Endothelial cell of umbilical vein (primary cell): ENCODE measurements at regions not wholly inside any gene's neighbourhood (a gene's known extent, or its start where the extent isn't known, plus 50 kb on each side); places are given as distances from the start of the nearest gene placed in this dataset.

Experiments used
- BruUV-seq: library from RNA; stranded (reverse); fragments of 400-500 nt; replicated peaks from 2 replicates; lab custom pipeline; 2021; lab: Mats Ljungman, UMichigan
- CTCF ChIA-PET: fragments of 300-600, 350-600 bp; sonication (Branson Sonifier 250); formaldehyde crosslinking; loops from one replicate; lab custom pipeline; 2021; ENCODE audit warnings: antibody characterized with exemption, inconsistent platforms; lab: Charles Lee
- POLR2A ChIA-PET: fragments of 300-600, 350-600 bp; sonication (Branson Sonifier 250); formaldehyde crosslinking; loops from one replicate; lab custom pipeline; 2021; ENCODE audit warnings: antibody characterized with exemption, inconsistent platforms; lab: Charles Lee
- DNase-seq: peaks from one replicate; pipeline ENCODE4 v3.0.0-alpha.2; 2011; ENCODE audit warnings: low read depth, low spot score
- FAIRE-seq: peaks from 2 replicates; lab custom pipeline; 2011; peaks lifted over from hg19 to GRCh38; lab: Jason Lieb, UNC
- H2AFZ ChIP-seq: 2 replicates; pipeline ENCODE4 v1.6.0; 2012; ENCODE audit warnings: low read depth, low read length, control low read depth, inconsistent platforms
- H3K27ac ChIP-seq: 2 replicates; pipeline ENCODE4 v1.5.1; 2011; ENCODE audit warnings: low read depth, mild to moderate bottlenecking, control low read depth, low read length, moderate library complexity; ENCODE audit not compliant: insufficient read depth
- H3K27me3 ChIP-seq, 2 experiments: 2 replicates each; pipeline versions ENCODE4 v1.6.0 to v1.6.1; 2011; ENCODE audit warnings: low read length in 2 of 2, mixed read lengths in 1 of 2; ENCODE audit not compliant: control insufficient read depth in 2 of 2, insufficient read depth in 2 of 2
- H3K36me3 ChIP-seq, 2 experiments: 2 replicates in 1 of 2; 3 replicates in 1 of 2; pipeline ENCODE4 v1.5.1; 2011; ENCODE audit warnings: low read length in 2 of 2, mild to moderate bottlenecking in 1 of 2, moderate library complexity in 1 of 2; ENCODE audit not compliant: control insufficient read depth in 2 of 2, insufficient read depth in 2 of 2; ENCODE audit errors: extremely low read depth in 1 of 2
- H3K4me1 ChIP-seq: 3 replicates; pipeline ENCODE4 v1.5.1; 2011; ENCODE audit warnings: mild to moderate bottlenecking, low read length; ENCODE audit not compliant: control insufficient read depth, insufficient read depth; ENCODE audit errors: extremely low read depth
- H3K4me2 ChIP-seq: 2 replicates; pipeline ENCODE4 v1.6.1; 2011; ENCODE audit warnings: low read length, control low read depth, mixed read lengths; ENCODE audit not compliant: insufficient read depth
- H3K4me3 ChIP-seq, 3 experiments: fragments of 200-600 bp in 1 of 3; sonication (generic), shearing (Covaris generic) in 1 of 3; replicated peaks in 1 of 3; 2 replicates each; pipeline ENCODE4 v1.5.1; 2011 to 2016; ENCODE audit warnings: control low read depth in 3 of 3, low read length in 3 of 3, mild to moderate bottlenecking in 2 of 3, inconsistent platforms in 1 of 3, low read depth in 1 of 3, moderate library complexity in 1 of 3; ENCODE audit not compliant: insufficient read depth in 1 of 3
- H3K79me2 ChIP-seq: 2 replicates; pipeline ENCODE4 v1.6.0; 2012; ENCODE audit warnings: low read length, inconsistent platforms; ENCODE audit not compliant: control insufficient read depth, insufficient read depth
- H3K9ac ChIP-seq: replicated peaks from 2 replicates; pipeline ENCODE3; 2011; ENCODE audit warnings: low read length, control low read depth; ENCODE audit not compliant: insufficient read depth; ENCODE audit errors: extremely low read depth
- H3K9me1 ChIP-seq: replicated peaks from 3 replicates; pipeline ENCODE4 v1.6.0; 2011; ENCODE audit warnings: mild to moderate bottlenecking, low read length; ENCODE audit not compliant: control insufficient read depth, insufficient read depth; ENCODE audit errors: extremely low read depth
- H3K9me3 ChIP-seq: replicated peaks from 2 replicates; pipeline ENCODE4 v1.5.1; 2012; ENCODE audit warnings: low read length, inconsistent platforms; ENCODE audit not compliant: control insufficient read depth, insufficient read depth
- H4K20me1 ChIP-seq: replicated peaks from 2 replicates; pipeline ENCODE3; 2011; ENCODE audit warnings: mild to moderate bottlenecking, low read length; ENCODE audit not compliant: control insufficient read depth, insufficient read depth; ENCODE audit errors: extremely low read depth
- EZH2 ChIP-seq: IDR thresholded peaks from 2 replicates; pipeline ENCODE4 v1.6.1; 2012; ENCODE audit warnings: borderline replicate concordance, low read depth, mild to moderate bottlenecking, moderate library complexity, low read length, inconsistent platforms; ENCODE audit not compliant: severe bottlenecking
- FOS ChIP-seq: IDR thresholded peaks from 2 replicates; pipeline ENCODE4 v1.6.1; 2011; ENCODE audit warnings: mild to moderate bottlenecking, low read length, moderate library complexity, borderline replicate concordance; ENCODE audit not compliant: insufficient read depth
- GATA2 ChIP-seq: IDR thresholded peaks from 2 replicates; pipeline ENCODE4 v1.7.0; 2011; ENCODE audit warnings: low read depth, mild to moderate bottlenecking, moderate library complexity, mixed read lengths, low read length; ENCODE audit not compliant: insufficient read length, insufficient read depth
- JUN ChIP-seq: IDR thresholded peaks from 2 replicates; pipeline ENCODE4 v1.6.1; 2011; ENCODE audit warnings: borderline replicate concordance, low read depth; ENCODE audit not compliant: insufficient read length, insufficient read depth
- MYC ChIP-seq: IDR thresholded peaks from one replicate; pipeline ENCODE4 v1.6.1; 2011; ENCODE audit warnings: mild to moderate bottlenecking, low read depth, low read length
- POLR2A ChIP-seq: IDR thresholded peaks from 2 replicates; pipeline ENCODE4 v1.6.1; 2012; ENCODE audit warnings: low read depth, mild to moderate bottlenecking, control low read depth, low read length
- POLR2AphosphoS5 ChIP-seq: IDR thresholded peaks from 2 replicates; pipeline ENCODE4 v1.6.1; 2012; ENCODE audit warnings: low read depth, mild to moderate bottlenecking, control low read depth, low read length, moderate library complexity; ENCODE audit not compliant: insufficient read depth
- dilution Hi-C: fragments of 300-500 bp; cut with MboI; formaldehyde crosslinking; loops from one replicate; pipeline ENCODE4 v1.15.0; 2019; ENCODE audit warnings: low sequenced_read_pairs; ENCODE audit not compliant: extremely low pct_ligation_motif_present
- intact Hi-C: fragments of 100-400 bp; cut with micrococcal nuclease; formaldehyde crosslinking; loops from one replicate; pipeline ENCODE4 v1.10.0; 2022
- TF ChIP-seq, protein P1 (sequence below), 2 donors: IDR thresholded peaks; 1 replicate in 1 of 2; 2 replicates in 1 of 2; pipeline ENCODE4 v1.5.1; 2011; ENCODE audit warnings: low read length in 2 of 2, mild to moderate bottlenecking in 2 of 2, moderate library complexity in 2 of 2, control low read depth in 1 of 2, inconsistent platforms in 1 of 2, low read depth in 1 of 2; ENCODE audit not compliant: insufficient read depth in 1 of 2; ENCODE audit errors: extremely low read depth in 1 of 2
- TF ChIP-seq, protein P2 (sequence below): IDR thresholded peaks from 2 replicates; pipeline ENCODE4 v1.6.1; 2011; ENCODE audit not compliant: insufficient read depth, insufficient read length

DNA sequence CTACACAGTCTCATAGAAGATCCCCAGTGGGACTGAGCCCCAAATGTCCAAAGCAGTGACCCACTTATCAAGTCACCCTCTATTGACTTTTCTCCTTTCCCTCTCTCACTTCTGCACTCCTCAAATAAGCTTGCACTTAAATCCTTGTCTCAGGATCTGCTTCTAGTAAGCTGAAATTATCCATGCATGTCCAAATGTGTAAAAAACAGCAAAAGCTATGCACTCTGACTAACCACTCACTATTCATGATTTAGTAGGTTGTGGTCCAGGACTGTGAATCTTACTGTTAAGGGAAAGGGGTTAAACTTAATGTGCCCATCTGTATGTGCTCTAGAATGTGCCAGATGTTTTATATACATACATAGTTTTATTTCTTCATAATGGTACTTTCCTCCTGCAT is 115.4 kb downstream of the SCG2 start:
- no peaks in the 10 kb centered on the region for H3K4me1 ChIP-seq
- no peak overlapping the region for H3K4me2 ChIP-seq
- ChIA-PET POLR2A (no interaction called here), CTCF (interaction anchor here (0.5 to 1.5 kb wide), 2 partner anchors 116 to 463 kb away, joined by 3 read pairs; partner anchors contain the start of gene SCG2)
- FAIRE-seq, result no peak
- no TSS peak for BruUV-seq
- H3K9ac ChIP-seq, result no peak overlapping the region
- no peak overlapping the region for H3K27ac ChIP-seq
- H3K36me3 ChIP-seq, result no peaks in the 10 kb centered on the region
- H3K9me3 ChIP-seq, result no peaks in the 10 kb centered on the region
- intact Hi-C loops (no loop called here), dilution Hi-C loops (no loop called here)
- no peaks in the 10 kb centered on the region for H3K27me3 ChIP-seq
- no peaks in the 10 kb centered on the region for H3K79me2 ChIP-seq
- DNase-seq, result no peak
- H4K20me1 ChIP-seq, result no peaks in the 10 kb centered on the region
- no peaks in the 10 kb centered on the region for H3K9me1 ChIP-seq
- no peak overlapping the region for H2AFZ ChIP-seq
- H3K4me3 ChIP-seq, result no peak overlapping the region
- TF ChIP-seq, protein P1, sequence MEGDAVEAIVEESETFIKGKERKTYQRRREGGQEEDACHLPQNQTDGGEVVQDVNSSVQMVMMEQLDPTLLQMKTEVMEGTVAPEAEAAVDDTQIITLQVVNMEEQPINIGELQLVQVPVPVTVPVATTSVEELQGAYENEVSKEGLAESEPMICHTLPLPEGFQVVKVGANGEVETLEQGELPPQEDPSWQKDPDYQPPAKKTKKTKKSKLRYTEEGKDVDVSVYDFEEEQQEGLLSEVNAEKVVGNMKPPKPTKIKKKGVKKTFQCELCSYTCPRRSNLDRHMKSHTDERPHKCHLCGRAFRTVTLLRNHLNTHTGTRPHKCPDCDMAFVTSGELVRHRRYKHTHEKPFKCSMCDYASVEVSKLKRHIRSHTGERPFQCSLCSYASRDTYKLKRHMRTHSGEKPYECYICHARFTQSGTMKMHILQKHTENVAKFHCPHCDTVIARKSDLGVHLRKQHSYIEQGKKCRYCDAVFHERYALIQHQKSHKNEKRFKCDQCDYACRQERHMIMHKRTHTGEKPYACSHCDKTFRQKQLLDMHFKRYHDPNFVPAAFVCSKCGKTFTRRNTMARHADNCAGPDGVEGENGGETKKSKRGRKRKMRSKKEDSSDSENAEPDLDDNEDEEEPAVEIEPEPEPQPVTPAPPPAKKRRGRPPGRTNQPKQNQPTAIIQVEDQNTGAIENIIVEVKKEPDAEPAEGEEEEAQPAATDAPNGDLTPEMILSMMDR (IDR thresholded peaks at IDR 0.05; ENCODE audit: extremely low read depth in 1 of 2, insufficient read depth in 1 of 2, low read depth in 1 of 2, low read length in 2 of 2), result no peak
- no peak for TF ChIP-seq POLR2AphosphoS5
- TF ChIP-seq, protein P2, sequence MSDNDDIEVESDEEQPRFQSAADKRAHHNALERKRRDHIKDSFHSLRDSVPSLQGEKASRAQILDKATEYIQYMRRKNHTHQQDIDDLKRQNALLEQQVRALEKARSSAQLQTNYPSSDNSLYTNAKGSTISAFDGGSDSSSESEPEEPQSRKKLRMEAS, result no peak
- TF ChIP-seq POLR2A, result no peak
- no peak for TF ChIP-seq MYC
- no peak for TF ChIP-seq JUN
- no peak for TF ChIP-seq FOS
- no peak for TF ChIP-seq GATA2
- no peak for TF ChIP-seq EZH2
